ENCODE measurements at regions not wholly inside any gene's neighbourhood (a gene's known extent, or its start where the extent isn't known, plus 50 kb on each side); places are given as distances from the start of the nearest gene placed in this dataset.

- Histone ChIP-seq H3K4me3 (ENCODE audit: low read length) (no peak overlapping the region), H3K36me3 (ENCODE audit: control insufficient read depth, insufficient read depth, low read length) (no peaks in the 10 kb centered on the region), H3K9me3 (ENCODE audit: control insufficient read depth, insufficient read depth, low read length) (no peaks in the 10 kb centered on the region), H3K4me1 (ENCODE audit: control insufficient read depth, insufficient read depth, low read length) (no peaks in the 10 kb centered on the region), H3K27me3 (ENCODE audit: control insufficient read depth, insufficient read depth, low read length) (no peaks in the 10 kb centered on the region), H3K27ac (ENCODE audit: low read length) (no peak overlapping the region)
- no CpG with 5 or more reads among the region's 4 CpGs for WGBS (ENCODE audit: insufficient coverage, insufficient read length)
- DNase-seq (ENCODE audit: low read depth, low spot score) = no peak
Observed at GRCh38 chr6:15793288-15793687, 130.5 kb upstream of the DTNBP1 start.

DNA sequence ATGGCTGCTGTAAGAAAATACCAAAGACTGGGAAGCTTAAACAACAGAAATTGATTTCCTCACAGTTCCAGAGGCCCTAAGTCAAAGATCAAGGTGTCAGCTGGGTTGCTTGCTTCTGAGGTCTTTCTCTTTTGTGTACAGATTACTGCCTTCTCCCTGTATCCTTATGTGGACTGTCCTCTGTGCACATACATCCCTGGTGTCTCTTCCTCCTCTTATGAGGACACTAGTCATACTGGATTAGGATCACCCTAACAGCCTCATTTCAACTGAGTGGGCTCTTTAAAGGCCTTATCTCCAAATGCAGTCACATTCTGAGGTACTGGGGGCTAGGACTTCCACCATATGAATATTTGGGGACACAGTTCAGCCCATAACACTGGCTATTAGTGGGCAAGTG is 130.0 kb upstream of the DTNBP1 start:
- Histone ChIP-seq H3K4me3 (ENCODE audit: low read length) (no peak overlapping the region), H3K36me3 (ENCODE audit: control insufficient read depth, insufficient read depth, low read length) (no peaks in the 10 kb centered on the region), H3K4me1 (ENCODE audit: control insufficient read depth, insufficient read depth, low read length) (no peaks in the 10 kb centered on the region), H3K27me3 (ENCODE audit: control insufficient read depth, insufficient read depth, low read length) (no peaks in the 10 kb centered on the region), H3K9me3 (ENCODE audit: control insufficient read depth, insufficient read depth, low read length) (no peaks in the 10 kb centered on the region), H3K27ac (ENCODE audit: low read length) (no peak overlapping the region)
- no peak for DNase-seq (ENCODE audit: low read depth, low spot score)

DNA sequence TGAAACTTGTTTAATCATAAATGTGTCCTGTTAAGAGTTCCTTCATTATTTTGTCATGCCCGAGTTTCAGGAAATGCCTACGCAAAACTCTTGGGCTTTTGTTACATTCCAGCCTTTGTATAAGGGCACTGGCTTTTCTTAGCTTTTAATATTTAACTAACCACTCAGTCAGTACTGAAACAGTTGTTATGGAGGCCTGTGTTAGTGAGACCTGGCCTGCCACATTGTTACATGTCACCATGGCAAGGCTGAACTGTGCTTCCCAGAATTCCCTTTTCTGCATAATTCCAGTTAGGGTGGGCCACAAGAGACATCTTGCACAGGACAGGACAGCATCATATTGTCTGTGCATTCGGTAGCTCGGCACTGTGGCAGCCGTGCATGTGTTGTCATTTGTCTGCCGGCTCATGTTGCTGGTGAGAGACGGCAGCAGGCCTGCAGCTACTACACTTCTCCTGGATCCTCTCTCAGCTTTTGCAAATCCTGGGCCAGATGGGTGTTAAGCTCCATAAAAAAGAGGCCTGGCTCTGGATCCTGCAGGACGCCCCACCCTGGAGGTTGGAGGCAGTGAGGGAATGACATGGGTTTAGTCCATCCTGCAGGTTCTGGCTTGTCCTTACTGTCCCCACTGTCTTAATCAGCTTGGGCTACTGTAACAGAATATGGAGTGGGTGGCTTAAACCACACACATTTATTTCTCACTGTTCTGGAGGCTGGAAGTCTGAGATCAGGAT is 128.8 kb upstream of the DTNBP1 start:
- Histone ChIP-seq H3K4me1 (ENCODE audit: control insufficient read depth, insufficient read depth, low read length) (no peaks in the 10 kb centered on the region), H3K27ac (ENCODE audit: low read length) (no peak overlapping the region), H3K4me3 (ENCODE audit: low read length) (no peak overlapping the region), H3K9me3 (ENCODE audit: control insufficient read depth, insufficient read depth, low read length) (no peaks in the 10 kb centered on the region), H3K27me3 (ENCODE audit: control insufficient read depth, insufficient read depth, low read length) (no peaks in the 10 kb centered on the region), H3K36me3 (ENCODE audit: control insufficient read depth, insufficient read depth, low read length) (no peaks in the 10 kb centered on the region)
- no peak for DNase-seq (ENCODE audit: low read depth, low spot score)
- WGBS (ENCODE audit: insufficient coverage, insufficient read length) = no CpG with 5 or more reads among the region's 8 CpGs

GRCh38 chr6:15790116-15790515 is 127.3 kb upstream of the DTNBP1 start:
- H3K36me3 ChIP-seq (ENCODE audit: control insufficient read depth, insufficient read depth, low read length) = no peaks in the 10 kb centered on the region
- no peaks in the 10 kb centered on the region for H3K9me3 ChIP-seq (ENCODE audit: control insufficient read depth, insufficient read depth, low read length)
- no peak overlapping the region for H3K27ac ChIP-seq (ENCODE audit: low read length)
- H3K4me1 ChIP-seq (ENCODE audit: control insufficient read depth, insufficient read depth, low read length) = no peaks in the 10 kb centered on the region
- WGBS (ENCODE audit: insufficient coverage, insufficient read length) = no CpG with 5 or more reads among the region's 1 CpG
- H3K27me3 ChIP-seq (ENCODE audit: control insufficient read depth, insufficient read depth, low read length) = no peaks in the 10 kb centered on the region
- no peak for DNase-seq (ENCODE audit: low read depth, low spot score)
- no peak overlapping the region for H3K4me3 ChIP-seq (ENCODE audit: low read length)

- H3K4me3 ChIP-seq (ENCODE audit: low read length) = no peak overlapping the region
- WGBS (ENCODE audit: insufficient coverage, insufficient read length) = no CpG with 5 or more reads among the region's 4 CpGs
- H3K27me3 ChIP-seq (ENCODE audit: control insufficient read depth, insufficient read depth, low read length) = no peaks in the 10 kb centered on the region
- no peaks in the 10 kb centered on the region for H3K9me3 ChIP-seq (ENCODE audit: control insufficient read depth, insufficient read depth, low read length)
- no peaks in the 10 kb centered on the region for H3K36me3 ChIP-seq (ENCODE audit: control insufficient read depth, insufficient read depth, low read length)
- H3K4me1 ChIP-seq (ENCODE audit: control insufficient read depth, insufficient read depth, low read length) = no peaks in the 10 kb centered on the region
- no peak overlapping the region for H3K27ac ChIP-seq (ENCODE audit: low read length)
- no peak for DNase-seq (ENCODE audit: low read depth, low spot score)
Observed at GRCh38 chr6:15786846-15787245, 124.0 kb upstream of the DTNBP1 start.

- no peaks in the 10 kb centered on the region for H3K36me3 ChIP-seq (ENCODE audit: control insufficient read depth, insufficient read depth, low read length)
- no peak overlapping the region for H3K27ac ChIP-seq (ENCODE audit: low read length)
- H3K9me3 ChIP-seq (ENCODE audit: control insufficient read depth, insufficient read depth, low read length) = no peaks in the 10 kb centered on the region
- H3K4me1 ChIP-seq (ENCODE audit: control insufficient read depth, insufficient read depth, low read length) = no peaks in the 10 kb centered on the region
- H3K4me3 ChIP-seq (ENCODE audit: low read length) = no peak overlapping the region
- WGBS (ENCODE audit: insufficient coverage, insufficient read length) = no CpG with 5 or more reads among the region's 3 CpGs
- no peak for DNase-seq (ENCODE audit: low read depth, low spot score)
- H3K27me3 ChIP-seq (ENCODE audit: control insufficient read depth, insufficient read depth, low read length) = no peaks in the 10 kb centered on the region
Observed at GRCh38 chr6:15783484-15783883, 120.7 kb upstream of the DTNBP1 start.

GRCh38 chr6:15781890-15782289 is 119.1 kb upstream of the DTNBP1 start:
- DNase-seq (ENCODE audit: low read depth, low spot score) = no peak
- no CpG with 5 or more reads among the region's 2 CpGs for WGBS (ENCODE audit: insufficient coverage, insufficient read length)
- Histone ChIP-seq H3K36me3 (ENCODE audit: control insufficient read depth, insufficient read depth, low read length) (no peaks in the 10 kb centered on the region), H3K4me3 (ENCODE audit: low read length) (no peak overlapping the region), H3K27ac (ENCODE audit: low read length) (no peak overlapping the region), H3K4me1 (ENCODE audit: control insufficient read depth, insufficient read depth, low read length) (0 out of 2 replicates have a peak, but pooled peaks cover 2% of the 10 kb centered on the region), H3K27me3 (ENCODE audit: control insufficient read depth, insufficient read depth, low read length) (no peaks in the 10 kb centered on the region), H3K9me3 (ENCODE audit: control insufficient read depth, insufficient read depth, low read length) (no peaks in the 10 kb centered on the region)

- Histone ChIP-seq H3K4me3 (ENCODE audit: low read length) (no peak overlapping the region), H3K27me3 (ENCODE audit: control insufficient read depth, insufficient read depth, low read length) (no peaks in the 10 kb centered on the region), H3K4me1 (ENCODE audit: control insufficient read depth, insufficient read depth, low read length) (0 out of 2 replicates have a peak, but pooled peaks cover 2% of the 10 kb centered on the region), H3K9me3 (ENCODE audit: control insufficient read depth, insufficient read depth, low read length) (no peaks in the 10 kb centered on the region), H3K27ac (ENCODE audit: low read length) (no peak overlapping the region), H3K36me3 (ENCODE audit: control insufficient read depth, insufficient read depth, low read length) (no peaks in the 10 kb centered on the region)
- WGBS (ENCODE audit: insufficient coverage, insufficient read length) = no CpG with 5 or more reads among the region's 3 CpGs
- DNase-seq (ENCODE audit: low read depth, low spot score) = no peak
Observed at GRCh38 chr6:15781333-15781732, 118.5 kb upstream of the DTNBP1 start.

GRCh38 chr6:15780437-15780836 is 117.6 kb upstream of the DTNBP1 start:
- Histone ChIP-seq H3K9me3 (ENCODE audit: control insufficient read depth, insufficient read depth, low read length) (no peaks in the 10 kb centered on the region), H3K36me3 (ENCODE audit: control insufficient read depth, insufficient read depth, low read length) (no peaks in the 10 kb centered on the region), H3K4me1 (ENCODE audit: control insufficient read depth, insufficient read depth, low read length) (0 out of 2 replicates have a peak, but pooled peaks cover 2% of the 10 kb centered on the region), H3K4me3 (ENCODE audit: low read length) (no peak overlapping the region), H3K27me3 (ENCODE audit: control insufficient read depth, insufficient read depth, low read length) (no peaks in the 10 kb centered on the region), H3K27ac (ENCODE audit: low read length) (no peak overlapping the region)
- WGBS (ENCODE audit: insufficient coverage, insufficient read length) = no CpG with 5 or more reads among the region's 2 CpGs
- DNase-seq (ENCODE audit: low read depth, low spot score) = no peak

GRCh38 chr6:15779726-15780125 is 116.9 kb upstream of the DTNBP1 start:
- no peak overlapping the region for H3K4me3 ChIP-seq (ENCODE audit: low read length)
- no peak overlapping the region for H3K27ac ChIP-seq (ENCODE audit: low read length)
- H3K36me3 ChIP-seq (ENCODE audit: control insufficient read depth, insufficient read depth, low read length) = no peaks in the 10 kb centered on the region
- WGBS (ENCODE audit: insufficient coverage, insufficient read length) = no CpG with 5 or more reads among the region's 3 CpGs
- 0 out of 2 replicates have a peak, but pooled peaks cover 2% of the 10 kb centered on the region for H3K4me1 ChIP-seq (ENCODE audit: control insufficient read depth, insufficient read depth, low read length)
- H3K9me3 ChIP-seq (ENCODE audit: control insufficient read depth, insufficient read depth, low read length) = no peaks in the 10 kb centered on the region
- no peaks in the 10 kb centered on the region for H3K27me3 ChIP-seq (ENCODE audit: control insufficient read depth, insufficient read depth, low read length)
- DNase-seq (ENCODE audit: low read depth, low spot score) = no peak

- 0 out of 2 replicates have a peak, but pooled peaks cover 2% of the 10 kb centered on the region for H3K4me1 ChIP-seq (ENCODE audit: control insufficient read depth, insufficient read depth, low read length)
- no peaks in the 10 kb centered on the region for H3K27me3 ChIP-seq (ENCODE audit: control insufficient read depth, insufficient read depth, low read length)
- no peak for DNase-seq (ENCODE audit: low read depth, low spot score)
- no peak overlapping the region for H3K4me3 ChIP-seq (ENCODE audit: low read length)
- H3K9me3 ChIP-seq (ENCODE audit: control insufficient read depth, insufficient read depth, low read length) = no peaks in the 10 kb centered on the region
- WGBS (ENCODE audit: insufficient coverage, insufficient read length) = no CpG with 5 or more reads among the region's 2 CpGs
- H3K27ac ChIP-seq (ENCODE audit: low read length) = no peak overlapping the region
- H3K36me3 ChIP-seq (ENCODE audit: control insufficient read depth, insufficient read depth, low read length) = no peaks in the 10 kb centered on the region
Observed at GRCh38 chr6:15776458-15776980, 113.7 kb upstream of the DTNBP1 start.

Data from iPS DF 6.9 (cell line).